ENCODE measurements at regions not wholly inside any gene's neighbourhood (a gene's known extent, or its start where the extent isn't known, plus 50 kb on each side); places are given as distances from the start of the nearest gene placed in this dataset.

DNA sequence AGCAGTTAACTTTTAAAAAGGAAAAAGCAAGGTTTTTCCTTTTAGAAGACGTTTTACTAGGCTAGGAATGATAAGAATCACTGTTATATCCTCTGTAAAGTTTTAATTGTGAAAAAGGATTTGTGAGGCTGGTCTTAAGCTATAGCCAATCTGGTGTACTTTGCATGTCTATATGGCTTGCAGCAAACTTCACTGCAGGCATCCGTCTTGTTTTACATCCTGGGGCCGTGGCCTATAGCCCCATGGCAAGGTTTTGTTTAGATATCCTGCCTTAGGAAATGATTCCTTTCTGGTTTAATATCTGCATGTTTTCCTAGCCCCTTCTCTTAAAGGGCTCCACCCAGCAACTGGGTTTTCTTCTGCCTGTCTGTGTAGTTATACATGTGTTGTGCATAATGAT, 272.8 kb downstream of the ICE1 start:
- no peak for TF ChIP-seq POLR2A (IDR thresholded peaks at IDR 0.05)
- TF ChIP-seq, protein P1, sequence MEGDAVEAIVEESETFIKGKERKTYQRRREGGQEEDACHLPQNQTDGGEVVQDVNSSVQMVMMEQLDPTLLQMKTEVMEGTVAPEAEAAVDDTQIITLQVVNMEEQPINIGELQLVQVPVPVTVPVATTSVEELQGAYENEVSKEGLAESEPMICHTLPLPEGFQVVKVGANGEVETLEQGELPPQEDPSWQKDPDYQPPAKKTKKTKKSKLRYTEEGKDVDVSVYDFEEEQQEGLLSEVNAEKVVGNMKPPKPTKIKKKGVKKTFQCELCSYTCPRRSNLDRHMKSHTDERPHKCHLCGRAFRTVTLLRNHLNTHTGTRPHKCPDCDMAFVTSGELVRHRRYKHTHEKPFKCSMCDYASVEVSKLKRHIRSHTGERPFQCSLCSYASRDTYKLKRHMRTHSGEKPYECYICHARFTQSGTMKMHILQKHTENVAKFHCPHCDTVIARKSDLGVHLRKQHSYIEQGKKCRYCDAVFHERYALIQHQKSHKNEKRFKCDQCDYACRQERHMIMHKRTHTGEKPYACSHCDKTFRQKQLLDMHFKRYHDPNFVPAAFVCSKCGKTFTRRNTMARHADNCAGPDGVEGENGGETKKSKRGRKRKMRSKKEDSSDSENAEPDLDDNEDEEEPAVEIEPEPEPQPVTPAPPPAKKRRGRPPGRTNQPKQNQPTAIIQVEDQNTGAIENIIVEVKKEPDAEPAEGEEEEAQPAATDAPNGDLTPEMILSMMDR (IDR thresholded peaks at IDR 0.05): no peak

All from adrenal gland (tissue), 5 donors.